Uterus (tissue), 2 donors: ENCODE measurements at regions not wholly inside any gene's neighbourhood (a gene's known extent, or its start where the extent isn't known, plus 50 kb on each side); places are given as distances from the start of the nearest gene placed in this dataset.

ENCODE experiments used
- POLR2A ChIP-seq, 2 donors: fragments of 450-650 bp; IDR thresholded peaks; one replicate each; pipeline ENCODE4 v1.6.1; 2016; ENCODE audit warnings: antibody characterized with exemption in 2 of 2, mild to moderate bottlenecking in 1 of 2, moderate library complexity in 1 of 2
- TF ChIP-seq, protein P1 (sequence below), 4 experiments: fragments of 200-600 bp in 2 of 4; fragments of 450-650 bp in 2 of 4; sonication (generic) in 2 of 4; IDR thresholded peaks; one replicate each; pipeline ENCODE4 v1.5.1; 2016 to 2019; ENCODE audit warnings: antibody characterized with exemption in 4 of 4, mild to moderate bottlenecking in 2 of 4, moderate library complexity in 1 of 4

DNA sequence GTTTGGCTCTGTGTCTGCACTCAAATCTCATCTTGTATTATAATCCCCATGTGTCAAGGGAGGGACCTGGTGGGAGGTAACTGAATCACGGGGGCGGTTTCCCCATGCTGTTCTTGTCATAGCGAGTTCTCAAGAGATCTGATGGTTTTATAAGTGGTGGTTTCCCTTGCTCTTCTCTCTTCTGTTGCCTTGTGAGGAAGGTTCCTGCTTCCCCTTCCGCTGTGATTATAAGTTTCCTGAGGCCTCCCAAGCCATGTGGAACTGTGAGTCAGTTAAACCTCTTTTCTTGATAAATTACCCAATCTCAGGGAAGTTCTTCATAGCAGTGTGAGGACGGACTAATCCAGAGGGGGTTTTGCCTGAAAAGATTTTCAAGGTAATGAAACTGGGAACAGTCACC lies 245.4 kb downstream of the GALR1 start:
- no peak for TF ChIP-seq POLR2A (IDR thresholded peaks at IDR 0.05)
- TF ChIP-seq, protein P1, sequence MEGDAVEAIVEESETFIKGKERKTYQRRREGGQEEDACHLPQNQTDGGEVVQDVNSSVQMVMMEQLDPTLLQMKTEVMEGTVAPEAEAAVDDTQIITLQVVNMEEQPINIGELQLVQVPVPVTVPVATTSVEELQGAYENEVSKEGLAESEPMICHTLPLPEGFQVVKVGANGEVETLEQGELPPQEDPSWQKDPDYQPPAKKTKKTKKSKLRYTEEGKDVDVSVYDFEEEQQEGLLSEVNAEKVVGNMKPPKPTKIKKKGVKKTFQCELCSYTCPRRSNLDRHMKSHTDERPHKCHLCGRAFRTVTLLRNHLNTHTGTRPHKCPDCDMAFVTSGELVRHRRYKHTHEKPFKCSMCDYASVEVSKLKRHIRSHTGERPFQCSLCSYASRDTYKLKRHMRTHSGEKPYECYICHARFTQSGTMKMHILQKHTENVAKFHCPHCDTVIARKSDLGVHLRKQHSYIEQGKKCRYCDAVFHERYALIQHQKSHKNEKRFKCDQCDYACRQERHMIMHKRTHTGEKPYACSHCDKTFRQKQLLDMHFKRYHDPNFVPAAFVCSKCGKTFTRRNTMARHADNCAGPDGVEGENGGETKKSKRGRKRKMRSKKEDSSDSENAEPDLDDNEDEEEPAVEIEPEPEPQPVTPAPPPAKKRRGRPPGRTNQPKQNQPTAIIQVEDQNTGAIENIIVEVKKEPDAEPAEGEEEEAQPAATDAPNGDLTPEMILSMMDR (IDR thresholded peaks at IDR 0.05), result no peak
